Neuronal stem cell (in vitro differentiated cells): ENCODE measurements at regions not wholly inside any gene's neighbourhood (a gene's known extent, or its start where the extent isn't known, plus 50 kb on each side); places are given as distances from the start of the nearest gene placed in this dataset.

Experiments used
- DNase-seq: peaks from one replicate; pipeline ENCODE4 v3.0.0-alpha.2; 2013; ENCODE audit warnings: low spot score
- H2AFZ ChIP-seq: one replicate; pipeline ENCODE4 v1.6.1; 2013; ENCODE audit warnings: mild to moderate bottlenecking, low read length, inconsistent platforms
- H2AK5ac ChIP-seq: 2 replicates; pipeline ENCODE4 v1.6.1; 2013; ENCODE audit warnings: low read depth, mild to moderate bottlenecking, inconsistent platforms, low read length, moderate library complexity, mixed read lengths
- H2BK120ac ChIP-seq: 2 replicates; pipeline ENCODE4 v1.6.1; 2013; ENCODE audit warnings: low read depth, mild to moderate bottlenecking, inconsistent platforms, low read length, moderate library complexity, mixed read lengths
- H2BK12ac ChIP-seq: one replicate; pipeline ENCODE4 v1.6.1; 2013; ENCODE audit warnings: low read length, inconsistent platforms
- H2BK15ac ChIP-seq: 2 replicates; pipeline ENCODE4 v1.6.1; 2013; ENCODE audit warnings: mild to moderate bottlenecking, low read length, inconsistent platforms, mixed read lengths
- H2BK5ac ChIP-seq: one replicate; pipeline ENCODE4 v1.6.1; 2013; ENCODE audit warnings: inconsistent platforms, mild to moderate bottlenecking, low read length, moderate library complexity
- H3K14ac ChIP-seq: one replicate; pipeline ENCODE4 v1.6.1; 2013; ENCODE audit warnings: low read length, inconsistent platforms
- H3K18ac ChIP-seq: 2 replicates; pipeline ENCODE4 v1.6.1; 2013; ENCODE audit warnings: low read length, inconsistent platforms
- H3K23ac ChIP-seq: 2 replicates; pipeline ENCODE4 v1.6.1; 2013; ENCODE audit warnings: low read depth, mild to moderate bottlenecking, mixed read lengths, low read length, inconsistent platforms; ENCODE audit not compliant: poor library complexity
- H3K27ac ChIP-seq: replicated peaks from 3 replicates; pipeline ENCODE4 v1.5.1; 2013; ENCODE audit warnings: low read length, inconsistent platforms
- H3K27me3 ChIP-seq, 3 experiments: 2 replicates each; pipeline ENCODE4 v1.6.1; 2013; ENCODE audit warnings: low read length in 3 of 3, mild to moderate bottlenecking in 2 of 3, inconsistent platforms in 1 of 3, low read depth in 1 of 3, mixed read lengths in 1 of 3, moderate library complexity in 1 of 3; ENCODE audit not compliant: control insufficient read depth in 3 of 3, insufficient read depth in 3 of 3
- H3K36me3 ChIP-seq, 2 donors: replicated peaks in 1 of 2; 2 replicates each; pipeline ENCODE4 v1.6.1; 2013; ENCODE audit warnings: low read length in 2 of 2; ENCODE audit not compliant: control insufficient read depth in 2 of 2, insufficient read depth in 2 of 2
- H3K4ac ChIP-seq: 2 replicates; pipeline ENCODE4 v1.6.1; 2013; ENCODE audit warnings: inconsistent platforms, mild to moderate bottlenecking, low read length, moderate library complexity
- H3K4me1 ChIP-seq, 2 donors: 1 replicate in 1 of 2; 2 replicates in 1 of 2; pipeline ENCODE4 v1.6.1; 2013; ENCODE audit warnings: low read length in 2 of 2, low read depth in 1 of 2; ENCODE audit not compliant: control insufficient read depth in 2 of 2, insufficient read depth in 1 of 2
- H3K4me2 ChIP-seq: one replicate; pipeline ENCODE4 v1.6.1; 2013; ENCODE audit warnings: mild to moderate bottlenecking, low read length, inconsistent platforms; ENCODE audit not compliant: insufficient read depth, poor library complexity, severe bottlenecking
- H3K4me3 ChIP-seq, 2 donors: 2 replicates each; pipeline ENCODE4 v1.5.1; 2013; ENCODE audit warnings: low read length in 2 of 2, mild to moderate bottlenecking in 2 of 2, inconsistent platforms in 1 of 2, moderate library complexity in 1 of 2
- H3K79me1 ChIP-seq: one replicate; pipeline ENCODE4 v1.6.1; 2013; ENCODE audit warnings: low read depth, mild to moderate bottlenecking, inconsistent platforms, low read length, moderate library complexity
- H3K9ac ChIP-seq: one replicate; pipeline ENCODE4 v1.6.1; 2013; ENCODE audit warnings: mild to moderate bottlenecking, low read depth, low read length, inconsistent platforms; ENCODE audit not compliant: poor library complexity
- H3K9me3 ChIP-seq, 2 donors: replicated peaks in 1 of 2; 2 replicates each; pipeline versions ENCODE3 to v1.6.1; 2013; ENCODE audit warnings: low read length in 2 of 2, mild to moderate bottlenecking in 2 of 2, inconsistent platforms in 1 of 2, low read depth in 1 of 2, mixed read lengths in 1 of 2, moderate library complexity in 1 of 2; ENCODE audit not compliant: control insufficient read depth in 2 of 2, insufficient read depth in 1 of 2
- H4K8ac ChIP-seq: one replicate; pipeline ENCODE4 v1.6.1; 2013; ENCODE audit warnings: low read depth, mild to moderate bottlenecking, inconsistent platforms, low read length, moderate library complexity
- H4K91ac ChIP-seq: one replicate; pipeline ENCODE4 v1.6.1; 2013; ENCODE audit warnings: low read length, low read depth, mild to moderate bottlenecking, inconsistent platforms; ENCODE audit not compliant: poor library complexity
- WGBS, 2 donors: extraction: QIAGEN DNeasy Blood & Tissue Kit; methylation state at CpG; one replicate each; pipeline ENCODE4 v1.1.7; 2013; ENCODE audit warnings: missing lambda C conversion rate in 2 of 2, mixed read lengths in 1 of 2; ENCODE audit not compliant: insufficient read length in 2 of 2, insufficient replicate concordance in 1 of 2; ENCODE audit errors: extremely low coverage in 2 of 2; 5-methylcytosine and 5-hydroxymethylcytosine counted together

DNA sequence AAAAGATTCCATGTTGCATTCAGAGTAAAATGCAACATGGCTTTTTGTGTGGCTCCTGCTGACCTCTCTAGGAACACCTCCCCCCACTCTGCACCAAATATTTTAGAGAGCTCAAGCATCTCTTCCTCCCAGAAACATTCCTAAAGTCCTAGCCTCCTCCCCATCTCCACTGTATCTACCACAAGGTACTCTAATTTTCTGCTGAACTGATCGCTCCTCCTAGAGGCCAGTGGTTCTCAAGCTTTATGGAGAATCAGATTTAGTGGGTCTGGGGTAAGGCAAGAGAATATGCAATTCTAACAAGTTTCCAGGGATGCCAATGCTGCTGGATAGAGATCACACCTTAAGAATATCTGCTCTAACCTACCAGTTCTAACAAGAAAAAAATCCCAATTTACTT, 89.5 kb upstream of the HNRNPA3 start:
- Histone ChIP-seq H3K27me3 (no peaks in the 10 kb centered on the region), H2BK120ac (no peak overlapping the region), H2BK12ac (no peak overlapping the region), H2BK15ac (no peak overlapping the region), H3K4ac (no peak overlapping the region), H3K4me2 (no peak overlapping the region), H2AK5ac (no peak overlapping the region), H3K4me3 (no peak overlapping the region), H3K18ac (no peak overlapping the region), H4K91ac (no peak overlapping the region), H3K4me1 (no peaks in the 10 kb centered on the region), H3K9me3 (no peaks in the 10 kb centered on the region), H3K79me1 (no peaks in the 10 kb centered on the region), H3K36me3 (no peaks in the 10 kb centered on the region), H4K8ac (no peak overlapping the region), H3K9ac (no peak overlapping the region), H3K27ac (no peak overlapping the region), H2BK5ac (no peak overlapping the region), H2AFZ (no peak overlapping the region), H3K14ac (no peak overlapping the region), H3K23ac (no peak overlapping the region)
- WGBS, 2 donors, result no CpG with 5 or more reads among the region's 1 CpG
- no peak for DNase-seq

DNA sequence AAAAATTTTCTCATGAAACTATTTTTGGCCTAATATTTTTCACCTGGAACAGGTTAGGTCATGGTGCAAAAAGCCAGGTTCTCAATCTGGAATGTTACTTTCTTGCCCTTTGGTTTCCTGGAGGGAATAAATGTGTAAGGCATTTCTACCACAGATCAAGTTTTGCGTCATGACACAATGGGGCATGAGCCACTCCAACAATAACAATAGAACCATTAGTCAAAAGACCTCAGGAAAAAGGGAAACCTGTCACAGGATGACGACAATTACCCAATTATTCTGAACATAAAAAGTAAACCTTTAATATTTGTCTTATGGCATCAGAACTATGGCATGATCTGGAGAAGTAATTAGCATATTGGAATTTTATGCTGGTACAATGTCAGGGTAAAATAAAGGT, 88.2 kb upstream of the HNRNPA3 start:
- no peak overlapping the region for H4K8ac ChIP-seq
- no peak overlapping the region for H3K4me2 ChIP-seq
- no peaks in the 10 kb centered on the region for H3K9me3 ChIP-seq
- H2BK120ac ChIP-seq, result no peak overlapping the region
- no peak overlapping the region for H2BK15ac ChIP-seq
- no peak overlapping the region for H2AFZ ChIP-seq
- no peak overlapping the region for H3K23ac ChIP-seq
- no peaks in the 10 kb centered on the region for H3K4me1 ChIP-seq
- H2BK12ac ChIP-seq, result no peak overlapping the region
- H3K18ac ChIP-seq, result no peak overlapping the region
- no peak overlapping the region for H4K91ac ChIP-seq
- DNase-seq, result no peak
- H3K14ac ChIP-seq, result no peak overlapping the region
- WGBS, 2 donors, result no CpG with 5 or more reads among the region's 2 CpGs
- H2BK5ac ChIP-seq, result no peak overlapping the region
- H3K36me3 ChIP-seq, result no peaks in the 10 kb centered on the region
- no peak overlapping the region for H3K27ac ChIP-seq
- H3K27me3 ChIP-seq, result no peaks in the 10 kb centered on the region
- no peaks in the 10 kb centered on the region for H3K79me1 ChIP-seq
- no peak overlapping the region for H3K4ac ChIP-seq
- no peak overlapping the region for H3K4me3 ChIP-seq
- H2AK5ac ChIP-seq, result no peak overlapping the region
- H3K9ac ChIP-seq, result no peak overlapping the region

DNA sequence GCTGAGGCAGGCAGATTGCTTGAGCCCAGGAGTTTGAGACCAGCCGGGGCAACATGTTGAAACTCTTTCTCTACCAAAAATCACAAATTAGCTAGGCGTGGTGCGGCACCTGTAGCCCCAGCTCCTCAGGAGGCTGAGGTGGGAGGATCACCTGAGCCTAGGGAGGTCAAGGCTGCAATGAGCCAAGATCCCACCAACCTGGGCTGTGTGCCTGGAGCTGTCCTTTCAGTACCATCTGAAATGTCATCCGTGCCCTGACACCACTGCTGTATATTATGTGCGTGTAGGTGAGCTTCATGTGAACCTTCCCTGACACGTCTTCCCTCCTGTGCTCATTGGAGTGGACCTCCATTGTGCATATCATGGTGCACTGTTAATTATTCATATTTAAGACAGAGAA, 84.8 kb upstream of the HNRNPA3 start:
- Histone ChIP-seq H2BK15ac (no peak overlapping the region), H2BK120ac (no peak overlapping the region), H2BK12ac (no peak overlapping the region), H3K4me3 (no peak overlapping the region), H3K9ac (no peak overlapping the region), H3K4me2 (no peak overlapping the region), H3K79me1 (no peaks in the 10 kb centered on the region), H4K8ac (no peak overlapping the region), H3K9me3 (no peaks in the 10 kb centered on the region), H3K4ac (no peak overlapping the region), H2AFZ (no peak overlapping the region), H3K23ac (no peak overlapping the region), H3K14ac (no peak overlapping the region), H4K91ac (no peak overlapping the region), H2AK5ac (no peak overlapping the region), H3K4me1 (no peaks in the 10 kb centered on the region), H3K27me3 (no peaks in the 10 kb centered on the region), H3K18ac (no peak overlapping the region), H3K36me3 (no peaks in the 10 kb centered on the region), H2BK5ac (no peak overlapping the region), H3K27ac (no peak overlapping the region)
- DNase-seq, result no peak
- no CpG with 5 or more reads among the region's 6 CpGs for WGBS, 2 donors

DNA sequence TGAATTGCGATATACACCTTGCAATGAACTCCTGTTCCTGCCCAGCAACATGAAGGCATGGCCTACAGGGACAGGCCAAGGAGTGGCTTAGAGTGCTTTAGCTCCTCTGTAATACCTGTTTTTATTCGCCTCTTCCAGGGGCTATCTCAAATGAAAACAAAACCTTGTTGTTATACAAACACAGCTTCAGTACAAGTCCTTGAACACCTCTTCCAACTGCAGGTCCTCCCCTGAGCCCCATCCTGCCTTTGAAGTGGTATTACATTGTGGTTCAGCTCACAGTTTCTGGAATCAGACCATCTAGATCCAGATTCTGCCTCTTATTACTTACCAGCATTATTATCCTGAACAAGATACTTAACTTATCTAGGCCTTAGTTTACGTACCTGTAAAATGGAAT, 83.0 kb upstream of the HNRNPA3 start:
- Histone ChIP-seq H4K8ac (no peak overlapping the region), H3K27me3 (no peaks in the 10 kb centered on the region), H2AFZ (no peak overlapping the region), H2BK15ac (no peak overlapping the region), H3K4ac (no peak overlapping the region), H2BK120ac (no peak overlapping the region), H3K9me3 (no peaks in the 10 kb centered on the region), H3K23ac (no peak overlapping the region), H3K18ac (no peak overlapping the region), H4K91ac (no peak overlapping the region), H3K9ac (no peak overlapping the region), H3K14ac (no peak overlapping the region), H3K79me1 (no peaks in the 10 kb centered on the region), H3K4me1 (no peaks in the 10 kb centered on the region), H2AK5ac (no peak overlapping the region), H2BK5ac (no peak overlapping the region), H3K4me3 (no peak overlapping the region), H3K36me3 (no peaks in the 10 kb centered on the region), H3K4me2 (no peak overlapping the region), H2BK12ac (no peak overlapping the region), H3K27ac (no peak overlapping the region)
- DNase-seq, result no peak
- no CpG with 5 or more reads among the region's 3 CpGs for WGBS, 2 donors
